HL-60 (cell line): ENCODE measurements at regions not wholly inside any gene's neighbourhood (a gene's known extent, or its start where the extent isn't known, plus 50 kb on each side); places are given as distances from the start of the nearest gene placed in this dataset.
A peak's percentile ranks its signal among the peaks of the same experiment; 100 is the strongest.

Experiments
- POLR2AphosphoS5 ChIP-seq: IDR thresholded peaks from 2 replicates; pipeline ENCODE4 v1.6.1; 2012; ENCODE audit warnings: low read depth
- TF ChIP-seq, protein P1 (sequence below): IDR thresholded peaks from one replicate; pipeline ENCODE4 v1.5.1; 2011; ENCODE audit warnings: low read length, control low read depth, inconsistent platforms; ENCODE audit not compliant: insufficient read depth
- TF ChIP-seq, protein P2 (sequence below): IDR thresholded peaks from 2 replicates; pipeline ENCODE4 v1.6.1; 2012; ENCODE audit warnings: low read depth; ENCODE audit not compliant: insufficient replicate concordance

DNA sequence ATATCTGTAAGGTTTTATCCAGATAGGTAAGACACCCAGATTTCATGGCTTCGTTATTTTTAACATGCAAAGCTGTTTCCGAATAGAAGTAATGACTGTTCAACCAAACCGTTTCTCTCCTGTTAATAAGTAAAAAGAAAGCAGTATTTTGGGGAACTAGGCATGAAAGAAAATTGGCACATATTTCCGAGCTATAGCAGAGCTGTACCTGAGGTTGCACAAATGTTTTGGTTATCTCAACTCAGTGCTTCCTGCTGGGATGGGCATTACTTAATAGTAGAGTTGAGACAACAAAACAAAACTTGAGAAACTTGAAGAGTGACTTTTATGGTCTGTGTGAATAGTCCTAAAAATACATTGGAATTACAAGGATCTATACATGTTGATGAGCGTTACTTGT is 564.3 kb upstream of the SORCS1 start:
- TF ChIP-seq, protein P1, sequence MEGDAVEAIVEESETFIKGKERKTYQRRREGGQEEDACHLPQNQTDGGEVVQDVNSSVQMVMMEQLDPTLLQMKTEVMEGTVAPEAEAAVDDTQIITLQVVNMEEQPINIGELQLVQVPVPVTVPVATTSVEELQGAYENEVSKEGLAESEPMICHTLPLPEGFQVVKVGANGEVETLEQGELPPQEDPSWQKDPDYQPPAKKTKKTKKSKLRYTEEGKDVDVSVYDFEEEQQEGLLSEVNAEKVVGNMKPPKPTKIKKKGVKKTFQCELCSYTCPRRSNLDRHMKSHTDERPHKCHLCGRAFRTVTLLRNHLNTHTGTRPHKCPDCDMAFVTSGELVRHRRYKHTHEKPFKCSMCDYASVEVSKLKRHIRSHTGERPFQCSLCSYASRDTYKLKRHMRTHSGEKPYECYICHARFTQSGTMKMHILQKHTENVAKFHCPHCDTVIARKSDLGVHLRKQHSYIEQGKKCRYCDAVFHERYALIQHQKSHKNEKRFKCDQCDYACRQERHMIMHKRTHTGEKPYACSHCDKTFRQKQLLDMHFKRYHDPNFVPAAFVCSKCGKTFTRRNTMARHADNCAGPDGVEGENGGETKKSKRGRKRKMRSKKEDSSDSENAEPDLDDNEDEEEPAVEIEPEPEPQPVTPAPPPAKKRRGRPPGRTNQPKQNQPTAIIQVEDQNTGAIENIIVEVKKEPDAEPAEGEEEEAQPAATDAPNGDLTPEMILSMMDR, result no peak
- TF ChIP-seq POLR2AphosphoS5, result 0 out of 2 replicates have a peak, but pooled peaks have one; percentile 23
- TF ChIP-seq, protein P2, sequence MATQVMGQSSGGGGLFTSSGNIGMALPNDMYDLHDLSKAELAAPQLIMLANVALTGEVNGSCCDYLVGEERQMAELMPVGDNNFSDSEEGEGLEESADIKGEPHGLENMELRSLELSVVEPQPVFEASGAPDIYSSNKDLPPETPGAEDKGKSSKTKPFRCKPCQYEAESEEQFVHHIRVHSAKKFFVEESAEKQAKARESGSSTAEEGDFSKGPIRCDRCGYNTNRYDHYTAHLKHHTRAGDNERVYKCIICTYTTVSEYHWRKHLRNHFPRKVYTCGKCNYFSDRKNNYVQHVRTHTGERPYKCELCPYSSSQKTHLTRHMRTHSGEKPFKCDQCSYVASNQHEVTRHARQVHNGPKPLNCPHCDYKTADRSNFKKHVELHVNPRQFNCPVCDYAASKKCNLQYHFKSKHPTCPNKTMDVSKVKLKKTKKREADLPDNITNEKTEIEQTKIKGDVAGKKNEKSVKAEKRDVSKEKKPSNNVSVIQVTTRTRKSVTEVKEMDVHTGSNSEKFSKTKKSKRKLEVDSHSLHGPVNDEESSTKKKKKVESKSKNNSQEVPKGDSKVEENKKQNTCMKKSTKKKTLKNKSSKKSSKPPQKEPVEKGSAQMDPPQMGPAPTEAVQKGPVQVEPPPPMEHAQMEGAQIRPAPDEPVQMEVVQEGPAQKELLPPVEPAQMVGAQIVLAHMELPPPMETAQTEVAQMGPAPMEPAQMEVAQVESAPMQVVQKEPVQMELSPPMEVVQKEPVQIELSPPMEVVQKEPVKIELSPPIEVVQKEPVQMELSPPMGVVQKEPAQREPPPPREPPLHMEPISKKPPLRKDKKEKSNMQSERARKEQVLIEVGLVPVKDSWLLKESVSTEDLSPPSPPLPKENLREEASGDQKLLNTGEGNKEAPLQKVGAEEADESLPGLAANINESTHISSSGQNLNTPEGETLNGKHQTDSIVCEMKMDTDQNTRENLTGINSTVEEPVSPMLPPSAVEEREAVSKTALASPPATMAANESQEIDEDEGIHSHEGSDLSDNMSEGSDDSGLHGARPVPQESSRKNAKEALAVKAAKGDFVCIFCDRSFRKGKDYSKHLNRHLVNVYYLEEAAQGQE, result no peak
